Effector memory CD4-positive, alpha-beta T cell (primary cell): ENCODE measurements at regions not wholly inside any gene's neighbourhood (a gene's known extent, or its start where the extent isn't known, plus 50 kb on each side); places are given as distances from the start of the nearest gene placed in this dataset.

Source experiments
- DNase-seq, 3 donors: peaks; one replicate each; pipeline ENCODE4 v3.0.0-alpha.2; 2020
- H3K27ac ChIP-seq: 2 replicates; pipeline ENCODE4 v1.7.0; 2013; ENCODE audit warnings: mild to moderate bottlenecking, low read length, moderate library complexity; ENCODE audit not compliant: insufficient read depth, poor library complexity, severe bottlenecking
- H3K27me3 ChIP-seq: replicated peaks from 2 replicates; pipeline ENCODE4 v1.7.0; 2013; ENCODE audit warnings: mild to moderate bottlenecking, low read length; ENCODE audit not compliant: insufficient read depth, control insufficient read depth, poor library complexity, severe bottlenecking
- H3K36me3 ChIP-seq: 2 replicates; pipeline ENCODE4 v1.7.0; 2013; ENCODE audit warnings: mild to moderate bottlenecking, low read length, moderate library complexity; ENCODE audit not compliant: control insufficient read depth, insufficient read depth
- H3K4me1 ChIP-seq: 2 replicates; pipeline ENCODE4 v1.7.0; 2013; ENCODE audit warnings: low read length, mild to moderate bottlenecking; ENCODE audit not compliant: control insufficient read depth, insufficient read depth, poor library complexity, severe bottlenecking
- H3K4me3 ChIP-seq: 2 replicates; pipeline ENCODE4 v1.7.0; 2013; ENCODE audit warnings: low read length, low read depth, mild to moderate bottlenecking; ENCODE audit not compliant: insufficient read depth, poor library complexity, severe bottlenecking
- H3K9me3 ChIP-seq: 2 replicates; pipeline ENCODE4 v1.7.0; 2013; ENCODE audit warnings: mild to moderate bottlenecking, low read length, moderate library complexity; ENCODE audit not compliant: control insufficient read depth

DNA sequence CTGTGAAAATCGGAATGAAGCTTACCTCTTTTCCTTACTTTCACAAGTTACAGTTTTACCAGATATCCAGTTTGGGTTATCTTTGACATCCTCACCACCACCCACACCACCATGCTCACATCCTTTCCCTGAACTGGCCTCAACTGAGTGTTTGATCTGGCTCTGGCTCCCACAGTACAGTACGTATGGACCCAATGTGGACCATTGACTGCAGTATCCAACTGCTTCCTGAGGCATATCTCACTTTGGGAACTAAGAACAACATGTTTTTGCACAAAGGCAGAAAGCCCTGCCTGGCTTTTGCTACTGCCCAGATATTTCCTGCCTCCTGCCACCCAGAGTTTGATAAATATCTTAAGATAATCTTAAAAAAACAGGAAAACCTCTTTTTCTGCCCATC, 1232.0 kb upstream of the CDH18 start:
- Histone ChIP-seq H3K36me3 (no peaks in the 10 kb centered on the region), H3K4me3 (no peak overlapping the region), H3K27ac (no peak overlapping the region), H3K4me1 (no peaks in the 10 kb centered on the region), H3K9me3 (no peaks in the 10 kb centered on the region), H3K27me3 (no peaks in the 10 kb centered on the region)
- DNase-seq = no peak

DNA sequence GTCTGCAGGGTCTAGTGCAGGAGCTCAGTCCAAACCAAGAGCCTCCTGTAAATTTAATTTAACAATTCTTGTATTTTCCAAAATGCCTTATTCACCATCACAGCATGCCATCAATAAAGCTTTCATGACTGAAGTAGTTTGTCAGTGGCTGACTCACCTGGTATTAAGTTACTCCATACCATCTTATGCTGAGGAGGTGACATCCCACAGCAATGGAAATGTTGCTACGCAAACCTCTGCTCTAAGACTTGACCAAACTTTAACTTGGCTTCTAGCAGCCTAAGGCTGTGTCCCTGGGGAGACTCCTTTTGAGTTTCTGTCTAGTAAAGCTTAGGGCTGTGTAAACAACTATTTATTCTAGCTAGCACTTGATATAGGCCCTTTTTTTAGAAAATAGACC, 1231.3 kb upstream of the CDH18 start:
- H3K36me3 ChIP-seq = no peaks in the 10 kb centered on the region
- H3K4me3 ChIP-seq = no peak overlapping the region
- H3K27ac ChIP-seq = no peak overlapping the region
- no peaks in the 10 kb centered on the region for H3K9me3 ChIP-seq
- no peaks in the 10 kb centered on the region for H3K27me3 ChIP-seq
- no peaks in the 10 kb centered on the region for H3K4me1 ChIP-seq
- DNase-seq = no peak

DNA sequence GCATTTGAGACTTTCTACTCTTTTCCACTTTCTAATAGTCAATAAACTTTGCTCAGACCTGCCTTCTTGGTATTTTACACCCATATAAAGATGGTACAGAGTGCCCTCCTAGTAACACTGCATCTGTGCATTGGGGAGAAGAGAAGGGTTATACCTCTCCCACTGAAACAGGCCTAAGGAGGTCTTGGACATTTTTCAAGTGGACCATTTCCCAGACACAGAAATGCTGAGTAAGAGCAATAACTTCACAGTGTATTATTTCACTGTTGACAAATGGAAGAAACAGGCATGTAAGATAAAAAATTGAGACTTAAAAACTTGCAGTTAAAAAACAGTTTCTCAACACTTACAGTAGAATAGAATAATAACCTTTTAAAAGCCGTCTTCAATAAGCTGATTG, 1224.0 kb upstream of the CDH18 start:
- no peaks in the 10 kb centered on the region for H3K9me3 ChIP-seq
- H3K36me3 ChIP-seq = no peaks in the 10 kb centered on the region
- H3K27me3 ChIP-seq = no peaks in the 10 kb centered on the region
- DNase-seq = no peak
- H3K4me3 ChIP-seq = no peak overlapping the region
- H3K27ac ChIP-seq = no peak overlapping the region
- H3K4me1 ChIP-seq = no peaks in the 10 kb centered on the region

DNA sequence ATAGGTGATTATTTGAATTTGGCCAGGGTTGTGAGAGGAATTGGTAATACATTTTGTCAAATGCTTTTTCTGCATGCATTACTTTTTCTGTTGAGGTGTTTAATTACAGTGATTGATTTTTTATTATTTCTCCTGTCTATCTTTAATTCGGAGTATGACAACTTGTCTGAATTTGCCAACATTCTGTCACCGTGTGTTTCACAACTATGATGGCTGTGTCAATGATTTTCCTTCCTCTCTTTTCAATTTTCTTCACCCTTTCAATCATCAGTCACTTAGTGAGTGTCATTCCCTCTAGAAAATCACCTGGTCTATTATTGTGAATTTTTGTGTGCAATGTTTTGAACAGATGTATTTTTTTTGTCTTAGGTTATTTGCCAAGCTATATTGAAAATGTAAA, 1221.4 kb upstream of the CDH18 start:
- H3K4me1 ChIP-seq = no peaks in the 10 kb centered on the region
- H3K36me3 ChIP-seq = no peaks in the 10 kb centered on the region
- no peaks in the 10 kb centered on the region for H3K27me3 ChIP-seq
- H3K27ac ChIP-seq = no peak overlapping the region
- H3K9me3 ChIP-seq = no peaks in the 10 kb centered on the region
- H3K4me3 ChIP-seq = no peak overlapping the region
- DNase-seq = no peak

DNA sequence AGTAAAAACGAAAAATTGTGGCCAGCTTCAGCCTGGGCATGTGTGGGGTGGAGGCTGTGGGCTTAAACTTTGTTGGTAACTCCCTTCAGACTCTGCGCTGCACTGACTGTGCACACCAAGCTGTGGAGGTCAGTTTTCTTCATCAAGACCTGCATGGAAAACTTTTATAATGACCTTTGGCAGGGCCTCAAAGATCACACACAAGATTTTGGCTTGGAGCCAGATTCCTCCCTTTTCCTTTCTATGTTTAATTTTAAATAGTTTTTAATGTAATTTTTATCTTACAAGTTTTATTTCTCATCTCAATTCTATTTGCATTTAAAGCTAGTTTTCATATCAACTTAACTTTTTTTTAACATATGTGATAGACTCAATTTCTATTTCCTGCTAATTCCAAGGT, 1211.1 kb upstream of the CDH18 start:
- H3K9me3 ChIP-seq = no peaks in the 10 kb centered on the region
- DNase-seq = no peak
- H3K4me1 ChIP-seq = no peaks in the 10 kb centered on the region
- no peak overlapping the region for H3K4me3 ChIP-seq
- no peaks in the 10 kb centered on the region for H3K36me3 ChIP-seq
- H3K27ac ChIP-seq = no peak overlapping the region
- H3K27me3 ChIP-seq = no peaks in the 10 kb centered on the region

DNA sequence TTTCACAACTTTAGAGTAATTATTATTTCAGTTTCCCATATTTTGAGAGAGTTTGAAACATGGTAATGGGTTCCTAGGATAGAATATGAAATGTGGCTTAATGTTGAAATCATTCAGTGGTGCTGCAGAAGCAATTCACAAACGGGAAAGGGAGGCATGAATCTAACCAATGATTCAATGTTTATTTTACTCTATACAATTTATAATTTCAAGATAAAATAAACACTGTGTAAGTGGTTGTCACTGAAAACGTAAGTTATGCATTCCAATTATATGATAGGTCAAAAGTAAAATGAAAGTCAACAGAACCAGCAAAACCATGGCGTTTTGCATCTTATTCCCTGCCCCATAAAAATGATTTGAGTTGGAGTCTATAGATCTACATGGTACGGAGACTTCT, 1207.1 kb upstream of the CDH18 start:
- no peaks in the 10 kb centered on the region for H3K9me3 ChIP-seq
- H3K4me1 ChIP-seq = no peaks in the 10 kb centered on the region
- no peak overlapping the region for H3K4me3 ChIP-seq
- no peaks in the 10 kb centered on the region for H3K27me3 ChIP-seq
- no peaks in the 10 kb centered on the region for H3K36me3 ChIP-seq
- DNase-seq = no peak
- no peak overlapping the region for H3K27ac ChIP-seq

DNA sequence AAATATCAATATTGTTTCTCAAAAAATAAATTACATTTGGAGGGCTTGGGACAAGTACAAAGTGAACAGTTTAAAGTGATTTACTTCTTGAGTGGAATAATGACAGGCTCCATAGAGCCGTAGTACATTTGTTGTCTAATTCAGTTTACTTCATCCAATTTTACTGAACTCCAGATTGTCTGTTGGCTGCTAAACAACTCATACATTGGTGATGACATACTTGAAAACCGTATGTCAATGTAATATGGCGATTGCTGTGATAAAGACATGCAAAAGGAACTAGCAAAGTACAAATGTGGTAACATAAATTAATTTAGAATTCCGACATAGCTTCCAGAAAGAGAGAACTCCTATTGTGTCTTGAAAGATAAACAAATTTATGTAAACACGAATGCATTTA, 1197.5 kb upstream of the CDH18 start:
- Histone ChIP-seq H3K4me1 (no peaks in the 10 kb centered on the region), H3K27me3 (no peaks in the 10 kb centered on the region), H3K4me3 (no peak overlapping the region), H3K27ac (no peak overlapping the region), H3K36me3 (no peaks in the 10 kb centered on the region), H3K9me3 (no peaks in the 10 kb centered on the region)
- no peak for DNase-seq

DNA sequence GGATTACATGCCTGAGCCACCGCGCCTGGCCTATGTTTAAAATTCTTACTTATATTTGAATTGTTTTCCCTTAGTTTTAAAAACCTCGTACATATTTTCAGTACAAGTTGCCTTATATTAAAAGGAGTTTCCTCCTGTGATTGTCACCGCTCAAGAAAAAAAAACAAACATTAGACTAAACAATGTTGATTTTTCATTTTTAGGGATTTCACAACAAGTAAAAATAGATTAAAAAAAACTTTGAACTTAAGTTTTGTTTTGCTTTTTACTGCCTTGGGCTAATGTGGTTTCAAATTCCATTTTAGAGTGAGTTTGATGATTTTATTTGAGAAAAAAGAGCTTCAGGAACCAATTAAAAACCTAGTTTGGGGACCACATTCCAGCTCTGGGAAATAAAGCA, 1196.6 kb upstream of the CDH18 start:
- Histone ChIP-seq H3K4me1 (no peaks in the 10 kb centered on the region), H3K27ac (no peak overlapping the region), H3K9me3 (no peaks in the 10 kb centered on the region), H3K4me3 (no peak overlapping the region), H3K27me3 (no peaks in the 10 kb centered on the region), H3K36me3 (no peaks in the 10 kb centered on the region)
- no peak for DNase-seq

DNA sequence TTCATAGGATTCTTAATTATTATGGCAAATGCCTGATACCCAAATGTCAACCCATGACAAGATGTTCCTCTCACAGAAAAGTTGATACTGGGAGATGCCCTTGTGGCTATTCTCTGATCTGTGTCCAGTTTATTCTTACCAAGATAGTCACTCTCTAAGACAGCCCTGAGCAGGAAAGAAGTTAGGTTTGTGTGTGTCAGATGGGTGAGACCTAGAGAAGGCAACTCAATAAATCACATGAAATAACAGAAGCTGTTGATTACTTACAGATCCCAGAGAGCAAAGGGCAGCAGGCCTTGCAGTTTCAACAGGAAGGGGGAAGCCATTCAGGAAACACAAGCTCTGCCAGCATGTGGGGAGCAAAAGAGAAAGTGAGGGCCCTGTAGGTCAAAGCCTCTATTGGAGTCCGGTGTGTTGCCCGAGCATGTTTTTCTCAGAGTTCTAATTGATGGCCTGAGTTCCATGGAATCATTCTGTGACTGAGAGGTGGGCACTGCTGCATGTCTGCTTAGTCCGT, 1193.7 kb upstream of the CDH18 start:
- Histone ChIP-seq H3K27me3 (no peaks in the 10 kb centered on the region), H3K36me3 (no peaks in the 10 kb centered on the region), H3K4me1 (no peaks in the 10 kb centered on the region), H3K27ac (no peak overlapping the region), H3K4me3 (no peak overlapping the region), H3K9me3 (no peaks in the 10 kb centered on the region)
- no peak for DNase-seq

DNA sequence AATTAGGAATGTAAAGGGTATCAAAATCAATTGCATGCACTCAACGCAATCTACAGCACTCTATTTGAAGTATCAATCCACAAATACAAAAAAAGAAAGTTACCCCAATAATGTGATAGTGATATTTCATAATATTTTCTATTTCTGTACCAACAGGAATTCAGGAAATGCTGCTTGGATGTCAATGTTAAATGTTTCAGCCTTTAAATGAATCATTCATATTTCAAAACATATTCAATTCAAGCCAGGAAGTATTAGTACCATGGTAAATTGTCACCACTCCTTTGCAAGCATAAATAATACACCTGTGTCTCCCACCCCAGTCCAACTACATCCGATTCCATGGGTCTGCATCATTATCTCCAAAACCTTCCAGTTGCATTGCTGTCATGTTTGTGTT, 1185.5 kb upstream of the CDH18 start:
- no peak for DNase-seq
- Histone ChIP-seq H3K36me3 (no peaks in the 10 kb centered on the region), H3K9me3 (no peaks in the 10 kb centered on the region), H3K4me3 (no peak overlapping the region), H3K4me1 (no peaks in the 10 kb centered on the region), H3K27me3 (no peaks in the 10 kb centered on the region), H3K27ac (no peak overlapping the region)

DNA sequence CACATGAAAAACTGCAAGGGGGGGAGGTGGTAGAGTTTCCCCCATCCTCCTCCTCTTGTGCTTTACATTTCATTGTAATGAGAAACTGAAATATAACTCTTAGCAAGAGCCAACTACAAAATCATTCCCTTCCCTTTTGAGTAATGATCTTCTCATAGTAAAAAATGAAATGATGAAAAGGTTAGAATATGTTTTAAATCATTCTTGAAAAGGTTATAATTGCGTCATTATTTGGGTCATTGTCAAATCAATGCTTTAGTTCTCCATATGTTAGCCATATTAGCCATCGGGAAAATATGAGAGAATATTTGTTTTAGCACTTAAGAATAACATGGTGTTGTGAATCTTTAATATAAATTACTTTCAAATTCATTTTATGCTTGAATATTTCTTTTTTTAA, 1185.0 kb upstream of the CDH18 start:
- no peaks in the 10 kb centered on the region for H3K4me1 ChIP-seq
- H3K4me3 ChIP-seq = no peak overlapping the region
- H3K27me3 ChIP-seq = no peaks in the 10 kb centered on the region
- H3K9me3 ChIP-seq = no peaks in the 10 kb centered on the region
- no peak for DNase-seq
- H3K27ac ChIP-seq = no peak overlapping the region
- no peaks in the 10 kb centered on the region for H3K36me3 ChIP-seq
